Sigmoid colon (tissue), 4 donors: ENCODE measurements at regions not wholly inside any gene's neighbourhood (a gene's known extent, or its start where the extent isn't known, plus 50 kb on each side); places are given as distances from the start of the nearest gene placed in this dataset.

Experiments used
- CTCF ChIP-seq, 4 experiments: fragments of 450-650 bp in 3 of 4; fragments of 200-600 bp in 1 of 4; IDR thresholded peaks; one replicate each; pipeline ENCODE4 v1.5.1; 2016 to 2019; ENCODE audit warnings: antibody characterized with exemption in 4 of 4, mild to moderate bottlenecking in 3 of 4, moderate library complexity in 2 of 4
- EP300 ChIP-seq, 4 donors: sonication (generic); formaldehyde crosslinking; IDR thresholded peaks; one replicate each; pipeline ENCODE4 v1.6.1; 2017; ENCODE audit warnings: antibody characterized with exemption in 4 of 4
- POLR2A ChIP-seq, 2 donors: fragments of 450-650 bp; IDR thresholded peaks; one replicate each; pipeline ENCODE4 v1.6.1; 2016; ENCODE audit warnings: antibody characterized with exemption in 2 of 2, mild to moderate bottlenecking in 2 of 2, moderate library complexity in 2 of 2
- POLR2AphosphoS5 ChIP-seq, 4 donors: sonication (generic); formaldehyde crosslinking; IDR thresholded peaks; one replicate each; pipeline ENCODE4 v1.6.1; 2017; ENCODE audit warnings: antibody characterized with exemption in 4 of 4

GRCh38 chr15:81948222-81948621 lies 97.6 kb downstream of the MEX3B start:
- TF ChIP-seq EP300 (IDR thresholded peaks at IDR 0.05) (no peak), POLR2A (IDR thresholded peaks at IDR 0.05) (no peak), CTCF (IDR thresholded peaks at IDR 0.05) (no peak), POLR2AphosphoS5 (IDR thresholded peaks at IDR 0.05) (no peak)
